Suprapubic skin (tissue), 4 donors: ENCODE measurements at regions not wholly inside any gene's neighbourhood (a gene's known extent, or its start where the extent isn't known, plus 50 kb on each side); places are given as distances from the start of the nearest gene placed in this dataset.

Experiments used
- EP300 ChIP-seq: sonication (generic); formaldehyde crosslinking; IDR thresholded peaks from one replicate; pipeline ENCODE4 v1.6.1; 2017; ENCODE audit warnings: antibody characterized with exemption
- POLR2A ChIP-seq, 2 donors: fragments of 450-650 bp; IDR thresholded peaks; one replicate each; pipeline ENCODE4 v1.6.1; 2017; ENCODE audit warnings: antibody characterized with exemption in 2 of 2, mild to moderate bottlenecking in 2 of 2, moderate library complexity in 2 of 2
- POLR2AphosphoS5 ChIP-seq, 3 donors: sonication (generic); formaldehyde crosslinking; IDR thresholded peaks; one replicate each; pipeline ENCODE4 v1.6.1; 2017; ENCODE audit warnings: antibody characterized with exemption in 3 of 3
- TF ChIP-seq, protein P1 (sequence below), 2 donors: fragments of 200-600 bp in 1 of 2; fragments of 450-650 bp in 1 of 2; sonication (generic) in 1 of 2; IDR thresholded peaks; one replicate each; pipeline ENCODE4 v1.5.1; 2016 to 2019; ENCODE audit warnings: antibody characterized with exemption in 2 of 2, mild to moderate bottlenecking in 1 of 2, moderate library complexity in 1 of 2

DNA sequence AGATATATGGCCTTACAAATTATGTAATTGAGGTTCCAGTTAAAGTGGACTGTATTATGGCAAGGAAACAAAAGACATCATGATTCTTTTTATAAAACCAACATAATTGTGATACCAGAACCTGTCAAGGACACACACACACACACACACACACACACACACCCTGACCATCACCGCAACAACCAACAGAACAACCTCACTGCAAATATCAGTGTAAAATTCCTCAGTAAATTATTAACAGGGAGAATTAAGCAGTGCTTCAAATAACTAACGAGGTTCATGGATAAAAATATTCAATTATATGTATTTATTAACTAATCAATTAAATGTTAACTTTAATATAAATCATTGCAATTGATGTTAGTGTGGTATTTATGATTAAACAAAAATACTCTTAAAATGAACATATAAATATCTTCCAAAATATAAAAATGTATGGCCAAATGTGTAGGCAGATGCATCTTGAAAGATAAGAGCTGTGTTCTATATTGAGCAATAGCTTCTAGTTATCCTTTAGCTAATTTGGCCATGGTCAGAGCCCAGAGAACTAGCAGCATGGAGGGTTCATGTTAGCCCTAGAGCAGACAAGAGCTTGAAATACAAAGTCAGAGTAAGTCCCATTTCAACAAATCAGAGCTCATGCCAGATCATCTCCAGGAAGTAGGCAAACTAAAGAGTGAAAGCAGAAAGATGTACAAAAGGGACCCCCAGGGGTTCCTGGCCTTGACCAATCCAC, 280.5 kb upstream of the ADAMTS16 start:
- TF ChIP-seq, protein P1, sequence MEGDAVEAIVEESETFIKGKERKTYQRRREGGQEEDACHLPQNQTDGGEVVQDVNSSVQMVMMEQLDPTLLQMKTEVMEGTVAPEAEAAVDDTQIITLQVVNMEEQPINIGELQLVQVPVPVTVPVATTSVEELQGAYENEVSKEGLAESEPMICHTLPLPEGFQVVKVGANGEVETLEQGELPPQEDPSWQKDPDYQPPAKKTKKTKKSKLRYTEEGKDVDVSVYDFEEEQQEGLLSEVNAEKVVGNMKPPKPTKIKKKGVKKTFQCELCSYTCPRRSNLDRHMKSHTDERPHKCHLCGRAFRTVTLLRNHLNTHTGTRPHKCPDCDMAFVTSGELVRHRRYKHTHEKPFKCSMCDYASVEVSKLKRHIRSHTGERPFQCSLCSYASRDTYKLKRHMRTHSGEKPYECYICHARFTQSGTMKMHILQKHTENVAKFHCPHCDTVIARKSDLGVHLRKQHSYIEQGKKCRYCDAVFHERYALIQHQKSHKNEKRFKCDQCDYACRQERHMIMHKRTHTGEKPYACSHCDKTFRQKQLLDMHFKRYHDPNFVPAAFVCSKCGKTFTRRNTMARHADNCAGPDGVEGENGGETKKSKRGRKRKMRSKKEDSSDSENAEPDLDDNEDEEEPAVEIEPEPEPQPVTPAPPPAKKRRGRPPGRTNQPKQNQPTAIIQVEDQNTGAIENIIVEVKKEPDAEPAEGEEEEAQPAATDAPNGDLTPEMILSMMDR (IDR thresholded peaks at IDR 0.05), result no peak
- TF ChIP-seq POLR2A (IDR thresholded peaks at IDR 0.05) (no peak), EP300 (no peak), POLR2AphosphoS5 (IDR thresholded peaks at IDR 0.05) (no peak)
